ENCODE measurements at regions not wholly inside any gene's neighbourhood (a gene's known extent, or its start where the extent isn't known, plus 50 kb on each side); places are given as distances from the start of the nearest gene placed in this dataset.
"Not testable (repeated sequence)": the region's sequence is repeated elsewhere in the genome, so short reads cannot be mapped to it uniquely, and the experiment has no call there.

DNA sequence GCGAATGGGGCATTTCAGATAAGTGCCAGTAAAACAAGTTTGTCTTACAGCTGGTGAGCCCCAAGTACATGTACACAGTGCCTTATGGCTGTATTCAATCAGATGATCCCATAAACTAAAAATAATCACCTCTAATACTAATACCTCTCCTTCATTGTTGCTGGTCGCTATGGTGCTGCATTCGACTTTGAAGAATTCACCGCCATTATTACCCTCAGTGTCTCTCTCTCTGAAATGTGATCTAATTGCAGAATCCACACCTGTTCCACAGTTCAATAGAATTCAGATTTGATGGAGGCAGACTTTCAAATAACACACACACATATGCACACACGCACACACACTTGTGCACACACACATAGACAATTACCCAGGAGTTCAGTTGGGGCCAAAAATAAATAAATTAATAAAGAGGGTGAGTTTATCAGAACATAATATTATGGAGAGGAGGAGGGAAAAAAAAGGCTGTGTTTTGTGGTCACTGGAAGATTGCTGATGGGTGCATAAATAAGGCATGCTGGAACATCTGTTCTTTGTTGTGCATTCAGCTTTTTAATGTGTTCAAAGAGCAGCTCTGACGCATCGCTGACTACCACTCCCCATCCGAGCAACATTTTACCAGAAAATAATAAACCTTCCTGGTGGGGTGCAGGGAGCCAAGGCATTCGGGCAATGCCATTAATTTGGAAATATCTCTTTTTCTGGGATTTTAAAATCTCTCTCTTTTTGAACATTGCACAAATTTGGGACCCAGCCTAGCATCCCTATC is 235.7 kb downstream of the SATB1 start:
- Histone ChIP-seq H3K4me2 (ENCODE audit: insufficient read depth, low read length) (no peak overlapping the region), H3K4me3 (ENCODE audit: insufficient read depth, low read length) (no peak overlapping the region), H3K79me2 (ENCODE audit: insufficient read depth, low read length) (no peaks in the 10 kb centered on the region), H3K4me1 (ENCODE audit: insufficient read depth, low read length) (no peaks in the 10 kb centered on the region), H3K27ac (ENCODE audit: low read depth, low read length) (no peak overlapping the region), H4K20me1 (ENCODE audit: insufficient read depth, low read length) (no peaks in the 10 kb centered on the region), H3K27me3 (ENCODE audit: insufficient read depth, low read length) (no peaks in the 10 kb centered on the region), H3K36me3 (ENCODE audit: insufficient read depth, low read length) (no peaks in the 10 kb centered on the region), H2AFZ (ENCODE audit: low read length) (no peak overlapping the region), H3K9me3 (ENCODE audit: low read depth, low read length) (no peaks in the 10 kb centered on the region)
- no peak for TF ChIP-seq CTCF (IDR thresholded peaks at IDR 0.05; ENCODE audit: extremely low read depth, low read depth, low read length)
- no peak for DNase-seq (ENCODE audit: insufficient read length, low spot score, missing footprints)

DNA sequence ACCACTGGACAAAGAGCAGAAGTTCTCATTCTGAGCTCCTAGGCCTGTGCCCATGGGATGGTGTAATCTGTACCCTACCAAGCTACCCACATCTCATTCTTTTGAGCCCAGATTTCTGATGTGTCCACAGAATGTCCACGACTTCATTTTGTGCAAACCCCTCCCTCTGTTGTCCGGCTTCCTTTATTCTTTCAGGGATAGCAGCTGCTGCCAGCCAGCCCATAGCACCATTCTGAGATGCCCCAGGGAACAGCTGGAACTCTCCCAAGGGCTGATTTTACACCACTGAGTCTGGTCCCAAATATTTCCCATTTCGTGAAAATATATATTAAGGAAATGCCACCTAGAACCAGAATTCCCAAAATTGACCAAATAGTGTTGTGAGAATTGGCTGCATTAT is 236.6 kb downstream of the SATB1 start:
- no peaks in the 10 kb centered on the region for H4K20me1 ChIP-seq (ENCODE audit: insufficient read depth, low read length)
- no peak for TF ChIP-seq CTCF (IDR thresholded peaks at IDR 0.05; ENCODE audit: extremely low read depth, low read depth, low read length)
- H3K79me2 ChIP-seq (ENCODE audit: insufficient read depth, low read length): no peaks in the 10 kb centered on the region
- H3K27ac ChIP-seq (ENCODE audit: low read depth, low read length): no peak overlapping the region
- no peak overlapping the region for H2AFZ ChIP-seq (ENCODE audit: low read length)
- H3K4me1 ChIP-seq (ENCODE audit: insufficient read depth, low read length): no peaks in the 10 kb centered on the region
- H3K9me3 ChIP-seq (ENCODE audit: low read depth, low read length): no peaks in the 10 kb centered on the region
- H3K27me3 ChIP-seq (ENCODE audit: insufficient read depth, low read length): no peaks in the 10 kb centered on the region
- no peak overlapping the region for H3K4me3 ChIP-seq (ENCODE audit: insufficient read depth, low read length)
- no peak for DNase-seq (ENCODE audit: insufficient read length, low spot score, missing footprints)
- no peaks in the 10 kb centered on the region for H3K36me3 ChIP-seq (ENCODE audit: insufficient read depth, low read length)
- no peak overlapping the region for H3K4me2 ChIP-seq (ENCODE audit: insufficient read depth, low read length)

- H3K4me2 ChIP-seq (ENCODE audit: insufficient read depth, low read length): no peak overlapping the region
- H3K9me3 ChIP-seq (ENCODE audit: low read depth, low read length): no peaks in the 10 kb centered on the region
- no peak overlapping the region for H3K4me3 ChIP-seq (ENCODE audit: insufficient read depth, low read length)
- no peak for TF ChIP-seq CTCF (IDR thresholded peaks at IDR 0.05; ENCODE audit: extremely low read depth, low read depth, low read length)
- H3K4me1 ChIP-seq (ENCODE audit: insufficient read depth, low read length): no peaks in the 10 kb centered on the region
- H2AFZ ChIP-seq (ENCODE audit: low read length): no peak overlapping the region
- no peak overlapping the region for H3K27ac ChIP-seq (ENCODE audit: low read depth, low read length)
- no peak for DNase-seq (ENCODE audit: insufficient read length, low spot score, missing footprints)
- H3K79me2 ChIP-seq (ENCODE audit: insufficient read depth, low read length): no peaks in the 10 kb centered on the region
- no peaks in the 10 kb centered on the region for H4K20me1 ChIP-seq (ENCODE audit: insufficient read depth, low read length)
- no peaks in the 10 kb centered on the region for H3K27me3 ChIP-seq (ENCODE audit: insufficient read depth, low read length)
- no peaks in the 10 kb centered on the region for H3K36me3 ChIP-seq (ENCODE audit: insufficient read depth, low read length)
Observed at GRCh38 chr3:18185624-18186023, 239.5 kb downstream of the SATB1 start.

GRCh38 chr3:18182923-18183322 is 242.2 kb downstream of the SATB1 start:
- not testable (repeated sequence) for H3K79me2 ChIP-seq (ENCODE audit: insufficient read depth, low read length); H3K4me3 ChIP-seq (ENCODE audit: insufficient read depth, low read length); H3K27ac ChIP-seq (ENCODE audit: low read depth, low read length); H3K4me1 ChIP-seq (ENCODE audit: insufficient read depth, low read length); H4K20me1 ChIP-seq (ENCODE audit: insufficient read depth, low read length); H2AFZ ChIP-seq (ENCODE audit: low read length); DNase-seq (ENCODE audit: insufficient read length, low spot score, missing footprints); H3K4me2 ChIP-seq (ENCODE audit: insufficient read depth, low read length); H3K36me3 ChIP-seq (ENCODE audit: insufficient read depth, low read length); H3K9me3 ChIP-seq (ENCODE audit: low read depth, low read length); H3K27me3 ChIP-seq (ENCODE audit: insufficient read depth, low read length)
